ENCODE measurements at regions not wholly inside any gene's neighbourhood (a gene's known extent, or its start where the extent isn't known, plus 50 kb on each side); places are given as distances from the start of the nearest gene placed in this dataset.

GRCh38 chr10:3943695-3944257 lies 158.8 kb upstream of the KLF6 start:
- H3K36me3 ChIP-seq (ENCODE audit: control insufficient read depth, insufficient read depth, low read length), result no peaks in the 10 kb centered on the region
- 100% methylated on average over 1 of the region's 3 CpGs for WGBS (ENCODE audit: insufficient coverage)

GRCh38 chr10:3942937-3943489 lies 158.0 kb upstream of the KLF6 start:
- Histone ChIP-seq H3K36me3 (ENCODE audit: control insufficient read depth, insufficient read depth, low read length) (no peaks in the 10 kb centered on the region), H3K4me3 (ENCODE audit: low read length) (no peak overlapping the region)
- 79% methylated on average over 7 of the region's 9 CpGs for WGBS (ENCODE audit: insufficient coverage)

More at GRCh38 chr10:3943695-3944257, 158.8 kb upstream of the KLF6 start:
- Histone ChIP-seq H3K27me3 (ENCODE audit: control insufficient read depth, insufficient read depth, low read length) (no peaks in the 10 kb centered on the region), H3K9me3 (replicated peaks; ENCODE audit: control insufficient read depth, low read depth, low read length) (no peaks in the 10 kb centered on the region), H3K4me1 (ENCODE audit: control insufficient read depth, insufficient read depth, low read length) (peaks cover 5% of the 10 kb centered on the region), H3K4me3 (ENCODE audit: low read length) (no peak overlapping the region), H3K27ac (ENCODE audit: low read length) (no peak overlapping the region)
- DNase-seq, result no peak

GRCh38 chr10:3941676-3942075 lies 156.7 kb upstream of the KLF6 start:
- H3K4me1 ChIP-seq (ENCODE audit: control insufficient read depth, insufficient read depth, low read length), result peaks cover 5% of the 10 kb centered on the region
- no peak overlapping the region for H3K4me3 ChIP-seq (ENCODE audit: low read length)
- no peaks in the 10 kb centered on the region for H3K27me3 ChIP-seq (ENCODE audit: control insufficient read depth, insufficient read depth, low read length)
- no peak overlapping the region for H3K27ac ChIP-seq (ENCODE audit: low read length)
- WGBS (ENCODE audit: insufficient coverage), result 95% methylated on average over 9 of the region's 12 CpGs
- no peaks in the 10 kb centered on the region for H3K36me3 ChIP-seq (ENCODE audit: control insufficient read depth, insufficient read depth, low read length)
- DNase-seq, result no peak
- no peaks in the 10 kb centered on the region for H3K9me3 ChIP-seq (replicated peaks; ENCODE audit: control insufficient read depth, low read depth, low read length)

More at GRCh38 chr10:3942937-3943489, 158.0 kb upstream of the KLF6 start:
- no peak overlapping the region for H3K27ac ChIP-seq (ENCODE audit: low read length)
- DNase-seq, result no peak
- H3K4me1 ChIP-seq (ENCODE audit: control insufficient read depth, insufficient read depth, low read length), result peaks cover 5% of the 10 kb centered on the region
- H3K9me3 ChIP-seq (replicated peaks; ENCODE audit: control insufficient read depth, low read depth, low read length), result no peaks in the 10 kb centered on the region
- H3K27me3 ChIP-seq (ENCODE audit: control insufficient read depth, insufficient read depth, low read length), result no peaks in the 10 kb centered on the region

- DNase-seq, result no peak
- Histone ChIP-seq H3K4me1 (ENCODE audit: control insufficient read depth, insufficient read depth, low read length) (peaks cover 11% of the 10 kb centered on the region), H3K4me3 (ENCODE audit: low read length) (no peak overlapping the region), H3K9me3 (replicated peaks; ENCODE audit: control insufficient read depth, low read depth, low read length) (no peaks in the 10 kb centered on the region), H3K36me3 (ENCODE audit: control insufficient read depth, insufficient read depth, low read length) (no peaks in the 10 kb centered on the region), H3K27ac (ENCODE audit: low read length) (peak overlapping the region; percentile 91), H3K27me3 (ENCODE audit: control insufficient read depth, insufficient read depth, low read length) (no peaks in the 10 kb centered on the region)
- WGBS (ENCODE audit: insufficient coverage), result 73% methylated on average over 4 of the region's 7 CpGs
These were observed 151.5 kb upstream of the KLF6 start for GRCh38 chr10:3936422-3937040.

- no peaks in the 10 kb centered on the region for H3K9me3 ChIP-seq (replicated peaks; ENCODE audit: control insufficient read depth, low read depth, low read length)
- H3K4me1 ChIP-seq (ENCODE audit: control insufficient read depth, insufficient read depth, low read length), result peaks cover 14% of the 10 kb centered on the region
- H3K27me3 ChIP-seq (ENCODE audit: control insufficient read depth, insufficient read depth, low read length), result no peaks in the 10 kb centered on the region
- no peaks in the 10 kb centered on the region for H3K36me3 ChIP-seq (ENCODE audit: control insufficient read depth, insufficient read depth, low read length)
- peak overlapping the region; percentile 91 for H3K27ac ChIP-seq (ENCODE audit: low read length)
- 45% methylated on average over 4 of the region's 9 CpGs for WGBS (ENCODE audit: insufficient coverage)
- DNase-seq, result peak; percentile 82
- H3K4me3 ChIP-seq (ENCODE audit: low read length), result no peak overlapping the region
These were observed 150.9 kb upstream of the KLF6 start for GRCh38 chr10:3935933-3936359.

GRCh38 chr10:3935141-3935540 lies 150.1 kb upstream of the KLF6 start:
- no peaks in the 10 kb centered on the region for H3K36me3 ChIP-seq (ENCODE audit: control insufficient read depth, insufficient read depth, low read length)
- H3K4me1 ChIP-seq (ENCODE audit: control insufficient read depth, insufficient read depth, low read length), result peaks cover 14% of the 10 kb centered on the region
- DNase-seq, result peak; percentile 84
- H3K9me3 ChIP-seq (replicated peaks; ENCODE audit: control insufficient read depth, low read depth, low read length), result no peaks in the 10 kb centered on the region
- H3K27me3 ChIP-seq (ENCODE audit: control insufficient read depth, insufficient read depth, low read length), result no peaks in the 10 kb centered on the region
- WGBS (ENCODE audit: insufficient coverage), result 44% methylated on average over 2 of the region's 11 CpGs
- H3K4me3 ChIP-seq (ENCODE audit: low read length), result peak overlapping the region; percentile 24
- peak overlapping the region; percentile 91 for H3K27ac ChIP-seq (ENCODE audit: low read length)

- no peaks in the 10 kb centered on the region for H3K36me3 ChIP-seq (ENCODE audit: control insufficient read depth, insufficient read depth, low read length)
- no peak overlapping the region for H3K27ac ChIP-seq (ENCODE audit: low read length)
- peaks cover 14% of the 10 kb centered on the region for H3K4me1 ChIP-seq (ENCODE audit: control insufficient read depth, insufficient read depth, low read length)
- H3K9me3 ChIP-seq (replicated peaks; ENCODE audit: control insufficient read depth, low read depth, low read length), result no peaks in the 10 kb centered on the region
- H3K4me3 ChIP-seq (ENCODE audit: low read length), result no peak overlapping the region
- WGBS (ENCODE audit: insufficient coverage), result 88% methylated on average over 1 of the region's 4 CpGs
- no peaks in the 10 kb centered on the region for H3K27me3 ChIP-seq (ENCODE audit: control insufficient read depth, insufficient read depth, low read length)
- DNase-seq, result no peak
These were observed 148.7 kb upstream of the KLF6 start for GRCh38 chr10:3933733-3934132.

GRCh38 chr10:3932597-3933375 lies 147.8 kb upstream of the KLF6 start:
- Histone ChIP-seq H3K9me3 (replicated peaks; ENCODE audit: control insufficient read depth, low read depth, low read length) (no peaks in the 10 kb centered on the region), H3K36me3 (ENCODE audit: control insufficient read depth, insufficient read depth, low read length) (no peaks in the 10 kb centered on the region), H3K4me3 (ENCODE audit: low read length) (no peak overlapping the region), H3K27ac (ENCODE audit: low read length) (no peak overlapping the region), H3K4me1 (ENCODE audit: control insufficient read depth, insufficient read depth, low read length) (peaks cover 14% of the 10 kb centered on the region), H3K27me3 (ENCODE audit: control insufficient read depth, insufficient read depth, low read length) (no peaks in the 10 kb centered on the region)
- DNase-seq, result no peak
- WGBS (ENCODE audit: insufficient coverage), result 88% methylated on average over 12 of the region's 15 CpGs

- 87% methylated on average over 6 of the region's 7 CpGs for WGBS (ENCODE audit: insufficient coverage)
These were observed 146.9 kb upstream of the KLF6 start for GRCh38 chr10:3931901-3932300.

GRCh38 chr10:3931224-3931623 lies 146.2 kb upstream of the KLF6 start:
- no peaks in the 10 kb centered on the region for H3K36me3 ChIP-seq (ENCODE audit: control insufficient read depth, insufficient read depth, low read length)
- DNase-seq, result no peak
- no peaks in the 10 kb centered on the region for H3K9me3 ChIP-seq (replicated peaks; ENCODE audit: control insufficient read depth, low read depth, low read length)
- H3K4me1 ChIP-seq (ENCODE audit: control insufficient read depth, insufficient read depth, low read length), result peaks cover 13% of the 10 kb centered on the region
- no peak overlapping the region for H3K27ac ChIP-seq (ENCODE audit: low read length)
- H3K4me3 ChIP-seq (ENCODE audit: low read length), result no peak overlapping the region
- H3K27me3 ChIP-seq (ENCODE audit: control insufficient read depth, insufficient read depth, low read length), result no peaks in the 10 kb centered on the region
- WGBS (ENCODE audit: insufficient coverage), result 67% methylated on average over 4 of the region's 6 CpGs

More at GRCh38 chr10:3931901-3932300, 146.9 kb upstream of the KLF6 start:
- peaks cover 17% of the 10 kb centered on the region for H3K4me1 ChIP-seq (ENCODE audit: control insufficient read depth, insufficient read depth, low read length)
- no peaks in the 10 kb centered on the region for H3K36me3 ChIP-seq (ENCODE audit: control insufficient read depth, insufficient read depth, low read length)
- no peaks in the 10 kb centered on the region for H3K27me3 ChIP-seq (ENCODE audit: control insufficient read depth, insufficient read depth, low read length)
- H3K9me3 ChIP-seq (replicated peaks; ENCODE audit: control insufficient read depth, low read depth, low read length), result no peaks in the 10 kb centered on the region
- DNase-seq, result no peak
- H3K4me3 ChIP-seq (ENCODE audit: low read length), result no peak overlapping the region
- H3K27ac ChIP-seq (ENCODE audit: low read length), result no peak overlapping the region
